SK-N-SH (cell line): ENCODE measurements at regions not wholly inside any gene's neighbourhood (a gene's known extent, or its start where the extent isn't known, plus 50 kb on each side); places are given as distances from the start of the nearest gene placed in this dataset.

Experiments used
- RAD21 ChIP-seq: IDR thresholded peaks from 2 replicates; pipeline ENCODE4 v1.6.1; 2012; ENCODE audit warnings: mild to moderate bottlenecking, low read length
- RCOR1 ChIP-seq: fragments of 150-350 bp; IDR thresholded peaks from 2 replicates; pipeline ENCODE4 v1.6.1; 2017; ENCODE audit warnings: antibody characterized with exemption, low read length
- SMC3 ChIP-seq: IDR thresholded peaks from 2 replicates; pipeline ENCODE4 v1.6.1; 2012; ENCODE audit warnings: low read depth, low read length, improper control_type of control experiment
- TF ChIP-seq, protein P1 (sequence below): fragments of 200-600 bp; sonication (generic); IDR thresholded peaks from 2 replicates; pipeline ENCODE4 v1.6.1; 2017; ENCODE audit warnings: antibody characterized with exemption, mild to moderate bottlenecking, moderate library complexity

GRCh38 chr10:107473225-107473624 is 308.7 kb upstream of the SORCS1 start:
- no peak for TF ChIP-seq RCOR1
- TF ChIP-seq, protein P1, sequence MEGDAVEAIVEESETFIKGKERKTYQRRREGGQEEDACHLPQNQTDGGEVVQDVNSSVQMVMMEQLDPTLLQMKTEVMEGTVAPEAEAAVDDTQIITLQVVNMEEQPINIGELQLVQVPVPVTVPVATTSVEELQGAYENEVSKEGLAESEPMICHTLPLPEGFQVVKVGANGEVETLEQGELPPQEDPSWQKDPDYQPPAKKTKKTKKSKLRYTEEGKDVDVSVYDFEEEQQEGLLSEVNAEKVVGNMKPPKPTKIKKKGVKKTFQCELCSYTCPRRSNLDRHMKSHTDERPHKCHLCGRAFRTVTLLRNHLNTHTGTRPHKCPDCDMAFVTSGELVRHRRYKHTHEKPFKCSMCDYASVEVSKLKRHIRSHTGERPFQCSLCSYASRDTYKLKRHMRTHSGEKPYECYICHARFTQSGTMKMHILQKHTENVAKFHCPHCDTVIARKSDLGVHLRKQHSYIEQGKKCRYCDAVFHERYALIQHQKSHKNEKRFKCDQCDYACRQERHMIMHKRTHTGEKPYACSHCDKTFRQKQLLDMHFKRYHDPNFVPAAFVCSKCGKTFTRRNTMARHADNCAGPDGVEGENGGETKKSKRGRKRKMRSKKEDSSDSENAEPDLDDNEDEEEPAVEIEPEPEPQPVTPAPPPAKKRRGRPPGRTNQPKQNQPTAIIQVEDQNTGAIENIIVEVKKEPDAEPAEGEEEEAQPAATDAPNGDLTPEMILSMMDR = no peak
- TF ChIP-seq RAD21 = no peak
- no peak for TF ChIP-seq SMC3
